DND-41 (cell line): ENCODE measurements at regions not wholly inside any gene's neighbourhood (a gene's known extent, or its start where the extent isn't known, plus 50 kb on each side); places are given as distances from the start of the nearest gene placed in this dataset.

Source experiments
- ATAC-seq: fragments of 200-7000 bp; cut with Tn5 transposase; 3 replicates; pipeline ENCODE4 v1.9.1; 2021; ENCODE audit warnings: low read depth; ENCODE audit not compliant: insufficient read depth
- DNase-seq: peaks from one replicate; pipeline ENCODE4 v3.0.0-alpha.2; 2020
- H2AFZ ChIP-seq: 2 replicates; pipeline ENCODE4 v1.6.0; 2012; ENCODE audit warnings: low read depth, low read length
- H3K27ac ChIP-seq: 2 replicates; pipeline ENCODE4 v1.5.1; 2012; ENCODE audit warnings: low read length, inconsistent platforms
- H3K27me3 ChIP-seq: fragments of 200-600 bp; sonication (generic); 2 replicates; pipeline ENCODE4 v1.6.0; 2012; ENCODE audit warnings: low read length, mild to moderate bottlenecking, inconsistent platforms; ENCODE audit not compliant: insufficient read depth, poor library complexity
- H3K36me3 ChIP-seq: 2 replicates; pipeline ENCODE4 v1.5.1; 2012; ENCODE audit warnings: low read length, inconsistent platforms; ENCODE audit not compliant: insufficient read depth
- H3K4me1 ChIP-seq: 2 replicates; pipeline ENCODE4 v1.5.1; 2012; ENCODE audit warnings: mild to moderate bottlenecking, low read length; ENCODE audit not compliant: insufficient read depth
- H3K4me2 ChIP-seq: 2 replicates; pipeline ENCODE4 v1.6.0; 2012; ENCODE audit warnings: mild to moderate bottlenecking, moderate library complexity, low read length, inconsistent platforms; ENCODE audit not compliant: insufficient read depth
- H3K4me3 ChIP-seq, 2 experiments: fragments of 200-600 bp in 1 of 2; shearing (Covaris generic) in 1 of 2; 2 replicates each; pipeline ENCODE4 v1.5.1; 2012 to 2016; ENCODE audit warnings: inconsistent platforms in 2 of 2, low read length in 2 of 2, mild to moderate bottlenecking in 2 of 2, low read depth in 1 of 2, moderate library complexity in 1 of 2
- H3K79me2 ChIP-seq: 2 replicates; pipeline ENCODE4 v1.6.0; 2012; ENCODE audit warnings: low read length, inconsistent platforms; ENCODE audit not compliant: insufficient read depth
- H3K9ac ChIP-seq: 2 replicates; pipeline ENCODE4 v1.6.0; 2012; ENCODE audit warnings: low read depth, mild to moderate bottlenecking, inconsistent platforms, low read length, moderate library complexity
- H3K9me3 ChIP-seq: 2 replicates; pipeline ENCODE4 v1.5.1; 2012; ENCODE audit warnings: low read length, moderate library complexity, mild to moderate bottlenecking, inconsistent platforms; ENCODE audit not compliant: insufficient read depth, severe bottlenecking
- H4K20me1 ChIP-seq: 2 replicates; pipeline ENCODE4 v1.6.0; 2012; ENCODE audit warnings: low read length; ENCODE audit not compliant: insufficient read depth
- CTCF ChIP-seq: IDR thresholded peaks from 2 replicates; pipeline ENCODE4 v1.5.1; 2012; ENCODE audit warnings: borderline replicate concordance, low read length, moderate library complexity, mild to moderate bottlenecking; ENCODE audit not compliant: poor library complexity, severe bottlenecking; ENCODE audit errors: extremely low read depth
- EZH2 ChIP-seq: IDR thresholded peaks from 3 replicates; pipeline ENCODE4 v1.6.1; 2012; ENCODE audit warnings: borderline replicate concordance, low read depth, mild to moderate bottlenecking, moderate library complexity, low read length, inconsistent platforms; ENCODE audit not compliant: severe bottlenecking

GRCh38 chr4:13678186-13678924 is 50.8 kb upstream of the BOD1L1 start:
- no peak overlapping the region for H3K4me3 ChIP-seq
- H3K27me3 ChIP-seq = no peaks in the 10 kb centered on the region
- H3K9ac ChIP-seq = no peak overlapping the region
- no peak overlapping the region for H3K4me2 ChIP-seq
- DNase-seq (no peak), ATAC-seq (no peak)
- H3K4me1 ChIP-seq = no peaks in the 10 kb centered on the region
- no peak overlapping the region for H2AFZ ChIP-seq
- no peaks in the 10 kb centered on the region for H3K36me3 ChIP-seq
- no peaks in the 10 kb centered on the region for H3K79me2 ChIP-seq
- H3K27ac ChIP-seq = no peak overlapping the region
- TF ChIP-seq CTCF (no peak), EZH2 (no peak)
- no peaks in the 10 kb centered on the region for H4K20me1 ChIP-seq
- peaks cover 5% of the 10 kb centered on the region for H3K9me3 ChIP-seq

- TF ChIP-seq CTCF (no peak), EZH2 (no peak)
Measured at GRCh38 chr4:13681570-13681969, 54.0 kb upstream of the BOD1L1 start.

GRCh38 chr4:13694256-13694655 is 66.7 kb upstream of the BOD1L1 start:
- no peaks in the 10 kb centered on the region for H3K79me2 ChIP-seq
- TF ChIP-seq EZH2 (no peak), CTCF (no peak)
- ATAC-seq (no peak), DNase-seq (no peak)
- H3K36me3 ChIP-seq = no peaks in the 10 kb centered on the region
- H3K27me3 ChIP-seq = no peaks in the 10 kb centered on the region
- H3K9me3 ChIP-seq = no peaks in the 10 kb centered on the region
- H3K4me2 ChIP-seq = no peak overlapping the region
- H2AFZ ChIP-seq = no peak overlapping the region
- no peaks in the 10 kb centered on the region for H4K20me1 ChIP-seq
- H3K4me1 ChIP-seq = no peaks in the 10 kb centered on the region
- H3K4me3 ChIP-seq = no peak overlapping the region
- no peak overlapping the region for H3K9ac ChIP-seq
- no peak overlapping the region for H3K27ac ChIP-seq

More at GRCh38 chr4:13681570-13681969, 54.0 kb upstream of the BOD1L1 start:
- Histone ChIP-seq H3K27ac (no peak overlapping the region), H3K4me3 (no peak overlapping the region), H3K9ac (no peak overlapping the region), H3K4me1 (no peaks in the 10 kb centered on the region), H3K9me3 (peaks cover 5% of the 10 kb centered on the region), H3K27me3 (no peaks in the 10 kb centered on the region), H4K20me1 (no peaks in the 10 kb centered on the region), H3K79me2 (no peaks in the 10 kb centered on the region), H2AFZ (no peak overlapping the region), H3K4me2 (no peak overlapping the region), H3K36me3 (no peaks in the 10 kb centered on the region)
- DNase-seq = no peak
- no peak for ATAC-seq

- TF ChIP-seq CTCF = no peak
- TF ChIP-seq EZH2 = no peak
- no peaks in the 10 kb centered on the region for H4K20me1 ChIP-seq
- H3K4me1 ChIP-seq = no peaks in the 10 kb centered on the region
- H3K4me2 ChIP-seq = no peak overlapping the region
- H3K27me3 ChIP-seq = no peaks in the 10 kb centered on the region
- no peak for DNase-seq
- no peaks in the 10 kb centered on the region for H3K79me2 ChIP-seq
- H3K27ac ChIP-seq = no peak overlapping the region
- no peak overlapping the region for H2AFZ ChIP-seq
- no peak for ATAC-seq
- no peak overlapping the region for H3K9ac ChIP-seq
- no peak overlapping the region for H3K4me3 ChIP-seq
- H3K9me3 ChIP-seq = no peaks in the 10 kb centered on the region
- no peaks in the 10 kb centered on the region for H3K36me3 ChIP-seq
Measured at GRCh38 chr4:13698296-13698695, 70.8 kb upstream of the BOD1L1 start.
